T-helper 1 cell treated with Interleukin-12 subunit alpha and Interleukin-12 subunit beta and Interleukin-4 antibody, amounts not matched to agents 30 μg/mL and 1 μg/mL, for 36 hours (primary cell): ENCODE measurements at regions not wholly inside any gene's neighbourhood (a gene's known extent, or its start where the extent isn't known, plus 50 kb on each side); places are given as distances from the start of the nearest gene placed in this dataset.

Experiments used
- H3K27ac Mint-ChIP-seq: one replicate; pipeline ENCODE4 v1.8.0; 2021; ENCODE audit warnings: mild to moderate bottlenecking, mixed read lengths
- H3K27me3 Mint-ChIP-seq: one replicate; pipeline ENCODE4 v1.8.0; 2021; ENCODE audit warnings: low read depth, mixed read lengths
- H3K36me3 Mint-ChIP-seq: one replicate; pipeline ENCODE4 v1.8.0; 2021; ENCODE audit warnings: low read depth, mixed read lengths
- H3K4me1 Mint-ChIP-seq: one replicate; pipeline ENCODE4 v1.8.0; 2021; ENCODE audit warnings: low read depth, mixed read lengths
- H3K4me3 Mint-ChIP-seq: one replicate; pipeline ENCODE4 v1.8.0; 2021; ENCODE audit warnings: mild to moderate bottlenecking, moderate library complexity, mixed read lengths
- H3K9me3 Mint-ChIP-seq: one replicate; pipeline ENCODE4 v1.8.0; 2021; ENCODE audit warnings: mixed read lengths

DNA sequence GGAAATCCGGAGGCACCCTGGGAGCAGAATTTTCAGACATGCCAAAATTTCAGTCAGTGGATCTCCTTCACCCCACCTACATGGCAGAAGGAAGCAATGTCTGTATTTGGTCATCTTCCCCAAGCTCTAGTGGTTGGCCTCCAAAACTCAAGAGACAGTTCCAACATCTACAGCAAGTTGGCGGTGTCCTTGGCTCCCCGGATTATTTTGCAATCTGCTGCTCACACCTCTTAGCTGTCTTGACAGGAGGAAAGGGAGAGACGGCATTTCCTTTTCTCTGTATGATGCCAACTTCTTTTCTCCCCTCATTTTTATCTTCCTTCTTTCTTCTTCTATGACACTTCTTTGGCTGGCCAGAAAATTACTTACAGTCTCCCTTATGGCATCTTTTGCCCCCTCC is 159.9 kb downstream of the SUCLA2 start:
- Mint-ChIP-seq H3K27ac (no peak overlapping the region), H3K36me3 (no peaks in the 10 kb centered on the region), H3K4me3 (no peak overlapping the region), H3K4me1 (no peaks in the 10 kb centered on the region), H3K27me3 (no peaks in the 10 kb centered on the region), H3K9me3 (no peaks in the 10 kb centered on the region)

GRCh38 chr13:47837906-47838305 is 163.2 kb downstream of the SUCLA2 start:
- Mint-ChIP-seq H3K27ac (no peak overlapping the region), H3K36me3 (no peaks in the 10 kb centered on the region), H3K9me3 (no peaks in the 10 kb centered on the region), H3K4me3 (no peak overlapping the region), H3K27me3 (no peaks in the 10 kb centered on the region), H3K4me1 (no peaks in the 10 kb centered on the region)

GRCh38 chr13:47837104-47837880 is 163.8 kb downstream of the SUCLA2 start:
- no peak overlapping the region for H3K27ac Mint-ChIP-seq
- H3K36me3 Mint-ChIP-seq: no peaks in the 10 kb centered on the region
- no peaks in the 10 kb centered on the region for H3K4me1 Mint-ChIP-seq
- H3K27me3 Mint-ChIP-seq: no peaks in the 10 kb centered on the region
- H3K9me3 Mint-ChIP-seq: no peaks in the 10 kb centered on the region
- no peak overlapping the region for H3K4me3 Mint-ChIP-seq

DNA sequence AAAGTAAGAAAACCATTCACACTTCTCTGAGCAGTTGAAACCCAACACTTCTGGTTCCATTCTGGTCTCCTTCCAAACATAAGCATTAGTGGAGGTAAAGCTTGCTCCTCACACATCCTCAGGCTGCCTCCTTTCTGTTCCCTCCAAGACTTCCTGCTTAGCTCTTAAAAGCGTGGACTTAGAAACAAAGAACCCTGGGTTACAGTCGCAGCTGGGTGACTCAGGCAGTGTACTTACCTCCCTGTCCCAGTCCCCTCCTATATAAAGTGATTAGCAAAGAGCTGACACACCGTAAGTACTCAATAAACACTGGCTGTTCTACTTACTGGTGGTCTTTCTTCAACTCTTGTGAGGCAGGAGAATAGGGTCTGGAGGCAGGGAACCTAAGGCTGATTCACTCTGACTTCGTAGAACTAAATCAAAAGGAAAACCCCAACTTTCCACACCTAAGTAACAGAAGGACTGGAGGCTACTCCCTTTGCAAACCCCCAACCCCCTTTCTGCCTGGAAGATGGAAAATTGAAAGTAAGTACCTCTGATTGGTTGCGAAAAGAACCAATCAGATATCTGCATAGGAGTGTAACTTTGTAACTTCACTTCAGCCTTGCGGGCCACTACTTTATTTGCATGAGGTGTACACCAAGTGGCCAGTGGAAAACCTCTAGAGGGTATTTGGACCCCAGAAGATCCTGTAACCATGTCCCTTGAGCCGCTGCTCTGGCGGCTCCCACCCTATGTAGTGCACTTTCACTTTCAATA is 165.4 kb downstream of the SUCLA2 start:
- H3K4me3 Mint-ChIP-seq: no peak overlapping the region
- H3K9me3 Mint-ChIP-seq: no peaks in the 10 kb centered on the region

GRCh38 chr13:47832458-47832972 is 168.6 kb downstream of the SUCLA2 start:
- no peak overlapping the region for H3K27ac Mint-ChIP-seq
- no peaks in the 10 kb centered on the region for H3K27me3 Mint-ChIP-seq
- H3K4me3 Mint-ChIP-seq: no peak overlapping the region
- no peaks in the 10 kb centered on the region for H3K36me3 Mint-ChIP-seq
- no peaks in the 10 kb centered on the region for H3K9me3 Mint-ChIP-seq
- H3K4me1 Mint-ChIP-seq: no peaks in the 10 kb centered on the region

More for the DNA sequence above, 165.4 kb downstream of the SUCLA2 start:
- Mint-ChIP-seq H3K27ac (no peak overlapping the region), H3K27me3 (no peaks in the 10 kb centered on the region), H3K36me3 (no peaks in the 10 kb centered on the region), H3K4me1 (no peaks in the 10 kb centered on the region)

DNA sequence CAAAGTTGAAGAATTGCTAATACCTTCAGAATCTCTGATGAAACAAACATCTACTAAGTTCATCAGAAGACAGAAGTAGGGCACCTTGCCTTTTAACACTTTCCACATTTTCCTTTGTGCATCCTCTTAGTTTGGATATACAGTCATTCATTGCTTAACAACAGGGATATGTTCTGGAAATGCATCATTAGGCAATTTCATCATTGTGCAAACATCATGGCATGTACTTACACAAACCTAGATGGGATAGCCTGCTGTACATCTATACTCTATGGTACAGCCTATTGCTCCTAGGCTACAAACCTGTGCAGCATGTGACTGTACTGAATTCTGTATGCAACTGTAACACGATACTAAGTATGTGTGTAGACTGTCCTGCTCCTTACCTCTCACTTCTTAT is 169.8 kb downstream of the SUCLA2 start:
- Mint-ChIP-seq H3K4me1 (no peaks in the 10 kb centered on the region), H3K4me3 (no peak overlapping the region), H3K36me3 (no peaks in the 10 kb centered on the region), H3K9me3 (peaks cover 4% of the 10 kb centered on the region), H3K27me3 (no peaks in the 10 kb centered on the region), H3K27ac (no peak overlapping the region)

DNA sequence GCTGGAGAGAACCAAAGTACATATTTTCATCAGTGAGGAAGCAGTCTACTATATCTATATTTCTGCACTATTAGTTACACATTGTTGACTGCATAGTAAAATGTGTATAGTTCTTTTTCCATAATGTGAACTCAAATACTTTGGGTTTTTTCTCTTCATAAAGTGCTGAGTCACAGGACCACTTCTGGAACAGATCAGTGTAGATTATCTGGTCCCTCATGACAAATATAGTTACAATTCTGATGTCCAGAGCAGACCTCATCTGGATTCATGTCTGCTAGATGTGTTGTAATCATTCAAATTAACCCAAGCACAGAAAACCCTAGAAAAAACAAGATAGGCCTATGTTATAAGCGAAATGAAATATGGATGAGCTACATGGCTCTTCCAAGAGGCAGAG is 171.4 kb downstream of the SUCLA2 start:
- H3K27ac Mint-ChIP-seq: no peak overlapping the region
- no peaks in the 10 kb centered on the region for H3K4me1 Mint-ChIP-seq
- H3K4me3 Mint-ChIP-seq: no peak overlapping the region
- peaks cover 13% of the 10 kb centered on the region for H3K36me3 Mint-ChIP-seq
- no peaks in the 10 kb centered on the region for H3K27me3 Mint-ChIP-seq
- H3K9me3 Mint-ChIP-seq: peaks cover 19% of the 10 kb centered on the region

DNA sequence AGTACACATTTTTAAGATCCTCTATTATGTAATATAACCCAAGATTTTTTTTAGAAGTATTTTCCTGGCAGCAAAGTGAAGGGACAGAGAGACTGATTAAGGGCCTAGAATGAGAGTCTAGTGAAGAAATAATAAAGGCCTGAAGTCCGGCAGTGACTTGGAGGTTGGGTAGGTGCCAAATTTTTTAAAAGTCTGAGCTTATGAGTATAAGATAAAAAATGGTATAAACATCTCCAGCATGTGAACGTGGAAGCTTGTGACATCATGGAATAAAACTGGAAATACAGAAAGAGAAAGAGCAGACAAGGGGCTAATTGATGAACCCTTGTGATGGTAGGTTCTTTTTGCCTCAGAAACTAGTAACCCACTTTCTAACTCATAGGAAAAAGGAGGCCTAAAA is 174.6 kb downstream of the SUCLA2 start:
- Mint-ChIP-seq H3K27me3 (no peaks in the 10 kb centered on the region), H3K27ac (no peak overlapping the region), H3K4me3 (no peak overlapping the region), H3K9me3 (peaks cover 28% of the 10 kb centered on the region), H3K4me1 (no peaks in the 10 kb centered on the region), H3K36me3 (peaks cover 13% of the 10 kb centered on the region)

DNA sequence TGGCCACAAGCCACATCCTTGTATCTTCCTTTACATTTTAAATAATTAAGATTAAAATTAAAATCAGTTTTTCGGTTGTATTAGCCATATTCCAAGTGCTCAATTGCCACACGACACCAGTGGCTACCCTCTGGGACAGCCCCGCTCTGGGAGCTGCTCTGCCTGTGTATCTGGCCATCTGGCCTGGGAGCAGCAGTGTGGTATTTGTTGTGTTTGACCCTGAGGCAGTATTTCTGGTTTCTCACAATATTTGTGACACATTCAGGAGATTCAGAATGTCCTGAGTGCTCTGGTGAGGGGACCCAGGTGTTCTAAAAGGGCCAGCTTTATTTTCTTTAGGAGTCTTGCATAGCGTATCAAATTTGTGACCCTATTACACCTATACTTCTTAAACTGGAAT is 179.0 kb downstream of the SUCLA2 start:
- no peaks in the 10 kb centered on the region for H3K27me3 Mint-ChIP-seq
- H3K4me1 Mint-ChIP-seq: no peaks in the 10 kb centered on the region
- no peak overlapping the region for H3K27ac Mint-ChIP-seq
- no peak overlapping the region for H3K4me3 Mint-ChIP-seq
- peaks cover 13% of the 10 kb centered on the region for H3K36me3 Mint-ChIP-seq
- peaks cover 28% of the 10 kb centered on the region for H3K9me3 Mint-ChIP-seq

DNA sequence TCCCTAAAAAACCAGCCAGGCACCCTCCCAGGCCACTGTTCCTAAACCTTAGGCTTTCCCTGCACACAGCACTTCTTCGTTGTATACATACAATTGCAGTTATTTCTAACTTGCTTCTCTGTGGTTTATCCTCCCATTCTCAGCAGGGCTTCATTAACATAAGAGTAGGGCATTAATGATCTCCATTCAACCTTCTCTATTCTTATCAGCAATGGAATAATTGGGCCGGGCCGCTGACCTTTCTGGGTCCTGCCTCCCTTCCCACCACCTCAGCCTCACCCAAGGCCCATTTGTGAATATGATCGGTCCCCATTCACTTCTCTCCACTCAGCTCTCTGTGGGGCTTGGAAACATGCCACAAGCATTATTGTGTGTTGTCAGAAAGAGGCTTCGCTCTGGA is 184.2 kb downstream of the SUCLA2 start:
- H3K4me1 Mint-ChIP-seq: no peaks in the 10 kb centered on the region
- no peaks in the 10 kb centered on the region for H3K36me3 Mint-ChIP-seq
- no peak overlapping the region for H3K27ac Mint-ChIP-seq
- H3K9me3 Mint-ChIP-seq: no peaks in the 10 kb centered on the region
- no peak overlapping the region for H3K4me3 Mint-ChIP-seq
- H3K27me3 Mint-ChIP-seq: peaks cover 5% of the 10 kb centered on the region

DNA sequence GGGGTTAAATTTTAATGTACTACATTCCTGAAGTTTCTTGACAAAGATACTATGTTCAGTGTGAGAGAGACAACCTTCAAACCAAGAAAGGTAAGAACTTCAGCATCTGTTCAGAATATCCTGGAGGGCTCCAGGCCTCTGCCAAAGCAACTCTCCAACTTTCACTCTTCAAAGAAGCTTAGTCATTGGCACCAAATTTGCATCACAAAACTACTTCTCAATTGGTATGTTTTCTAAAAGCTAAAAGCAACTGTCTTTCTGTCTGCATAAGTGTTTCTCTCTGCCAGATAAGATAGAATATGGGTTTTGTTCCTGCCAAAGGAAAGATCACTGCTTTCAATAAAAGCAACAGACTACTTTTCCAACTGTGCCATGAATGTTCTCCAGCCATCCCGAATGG is 187.4 kb downstream of the SUCLA2 start:
- Mint-ChIP-seq H3K27ac (no peak overlapping the region), H3K27me3 (peaks cover 5% of the 10 kb centered on the region), H3K36me3 (no peaks in the 10 kb centered on the region), H3K4me3 (no peak overlapping the region), H3K4me1 (no peaks in the 10 kb centered on the region), H3K9me3 (no peaks in the 10 kb centered on the region)

- no peaks in the 10 kb centered on the region for H3K4me1 Mint-ChIP-seq
- no peaks in the 10 kb centered on the region for H3K9me3 Mint-ChIP-seq
- no peak overlapping the region for H3K27ac Mint-ChIP-seq
- H3K27me3 Mint-ChIP-seq: no peaks in the 10 kb centered on the region
- H3K4me3 Mint-ChIP-seq: no peak overlapping the region
- H3K36me3 Mint-ChIP-seq: no peaks in the 10 kb centered on the region
These were observed 191.7 kb downstream of the SUCLA2 start for GRCh38 chr13:47809411-47809810.

GRCh38 chr13:47803131-47803530 is 197.9 kb downstream of the SUCLA2 start:
- no peak overlapping the region for H3K27ac Mint-ChIP-seq
- no peak overlapping the region for H3K4me3 Mint-ChIP-seq
- no peaks in the 10 kb centered on the region for H3K27me3 Mint-ChIP-seq
- H3K4me1 Mint-ChIP-seq: no peaks in the 10 kb centered on the region
- H3K36me3 Mint-ChIP-seq: no peaks in the 10 kb centered on the region
- peaks cover 5% of the 10 kb centered on the region for H3K9me3 Mint-ChIP-seq

- Mint-ChIP-seq H3K27me3 (no peaks in the 10 kb centered on the region), H3K4me1 (no peaks in the 10 kb centered on the region), H3K9me3 (peaks cover 5% of the 10 kb centered on the region), H3K36me3 (no peaks in the 10 kb centered on the region), H3K4me3 (no peak overlapping the region), H3K27ac (no peak overlapping the region)
These were observed 199.5 kb downstream of the SUCLA2 start for GRCh38 chr13:47801555-47801954.

GRCh38 chr13:47800593-47800992 is 200.5 kb downstream of the SUCLA2 start:
- no peaks in the 10 kb centered on the region for H3K27me3 Mint-ChIP-seq
- no peak overlapping the region for H3K4me3 Mint-ChIP-seq
- no peaks in the 10 kb centered on the region for H3K36me3 Mint-ChIP-seq
- H3K9me3 Mint-ChIP-seq: peaks cover 5% of the 10 kb centered on the region
- no peaks in the 10 kb centered on the region for H3K4me1 Mint-ChIP-seq
- no peak overlapping the region for H3K27ac Mint-ChIP-seq
